K562 (cell line): ENCODE measurements at regions not wholly inside any gene's neighbourhood (a gene's known extent, or its start where the extent isn't known, plus 50 kb on each side); places are given as distances from the start of the nearest gene placed in this dataset.

ENCODE experiments used
- ATAC-seq: fragments of 200-7000 bp; cut with Tn5 transposase; 3 replicates; pipeline ENCODE4 v1.9.1; 2020; ENCODE audit warnings: moderate library complexity
- BruUV-seq: library from RNA; stranded (reverse); fragments of 400-500 nt; replicated peaks from 2 replicates; lab custom pipeline; 2021; lab: Mats Ljungman, UMichigan
- CTCF ChIA-PET: fragments of 300-600 bp; formaldehyde crosslinking; extraction: SDS; loops from one replicate; lab custom pipeline; 2021; ENCODE audit warnings: low intra/inter-chr PET ratio; lab: Yijun Ruan, JAX
- POLR2A ChIA-PET: fragments of 300-600, 350-650 bp; sonication (Branson Sonifier 250); formaldehyde crosslinking; extraction: SDS; loops from one replicate; lab custom pipeline; 2021; ENCODE audit warnings: antibody characterized with exemption, inconsistent platforms; lab: Yijun Ruan, JAX
- DNase-seq, 4 experiments: peaks; one replicate each; pipeline versions ENCODE4 v3.0.0 to v3.0.0-alpha.2; 2011 to 2018; ENCODE audit warnings: low spot score in 3 of 4, mixed read lengths in 3 of 4; ENCODE audit errors: extremely low read depth in 1 of 4
- FAIRE-seq: peaks from 2 replicates; lab custom pipeline; 2011; peaks lifted over from hg19 to GRCh38; lab: Jason Lieb, UNC
- H2AFZ ChIP-seq: 2 replicates; pipeline ENCODE4 v1.6.0; 2011; ENCODE audit warnings: low read depth, low read length, control low read depth, inconsistent platforms
- H3K27ac ChIP-seq: fragments of 200-600 bp; 3 replicates; pipeline ENCODE4 v1.8.0; 2011; ENCODE audit warnings: low read depth, mild to moderate bottlenecking, control low read depth, inconsistent platforms, low read length, moderate library complexity, mixed read lengths; ENCODE audit errors: extremely low read depth
- H3K27me3 ChIP-seq, 2 experiments: fragments of 300-600 bp in 1 of 2; 2 replicates in 1 of 2; 3 replicates in 1 of 2; pipeline versions ENCODE4 v1.6.0 to v1.8.0; 2011; ENCODE audit warnings: inconsistent platforms in 2 of 2, low read length in 2 of 2, mild to moderate bottlenecking in 1 of 2, mixed read lengths in 1 of 2, moderate library complexity in 1 of 2; ENCODE audit not compliant: control insufficient read depth in 2 of 2, insufficient read depth in 2 of 2
- H3K36me3 ChIP-seq: fragments of 300-600 bp; 3 replicates; pipeline ENCODE4 v1.8.0; 2011; ENCODE audit warnings: mild to moderate bottlenecking, low read length, inconsistent platforms; ENCODE audit not compliant: control insufficient read depth, insufficient read depth
- H3K4me1 ChIP-seq, 2 experiments: fragments of 200-600 bp in 1 of 2; replicated peaks in 1 of 2; 2 replicates in 1 of 2; 3 replicates in 1 of 2; pipeline versions ENCODE4 v1.5.1 to v1.8.0; 2011; ENCODE audit warnings: inconsistent platforms in 2 of 2, low read length in 2 of 2, mild to moderate bottlenecking in 1 of 2, mixed read lengths in 1 of 2, moderate library complexity in 1 of 2; ENCODE audit not compliant: control insufficient read depth in 2 of 2, insufficient read depth in 2 of 2
- H3K4me2 ChIP-seq: 2 replicates; pipeline ENCODE4 v1.6.1; 2011; ENCODE audit warnings: low read length, control low read depth, inconsistent platforms, mixed read lengths; ENCODE audit not compliant: insufficient read depth
- H3K4me3 ChIP-seq: fragments of 200-600 bp; sonication (generic), shearing (Covaris generic); 2 replicates; pipeline ENCODE4 v1.5.1; 2016; ENCODE audit warnings: control low read depth, inconsistent platforms
- H3K79me2 ChIP-seq: fragments of 200-600 bp; 3 replicates; pipeline ENCODE4 v1.8.0; 2011; ENCODE audit warnings: low read length, inconsistent platforms; ENCODE audit not compliant: control insufficient read depth, insufficient read depth
- H3K9ac ChIP-seq, 2 experiments: 2 replicates each; pipeline versions ENCODE4 v1.6.0 to v1.6.1; 2011; ENCODE audit warnings: low read depth in 2 of 2, low read length in 2 of 2, control low read depth in 1 of 2, inconsistent platforms in 1 of 2, mild to moderate bottlenecking in 1 of 2, mixed read lengths in 1 of 2; ENCODE audit not compliant: insufficient read depth in 1 of 2
- H3K9me1 ChIP-seq: one replicate; pipeline ENCODE4 v1.6.0; 2011; ENCODE audit warnings: inconsistent platforms, mild to moderate bottlenecking, low read length, moderate library complexity; ENCODE audit not compliant: control insufficient read depth, insufficient read depth
- H3K9me3 ChIP-seq: replicated peaks from 2 replicates; pipeline ENCODE4 v1.5.1; 2011; ENCODE audit warnings: low read depth, low read length, inconsistent platforms; ENCODE audit not compliant: control insufficient read depth, insufficient read depth
- H4K20me1 ChIP-seq: replicated peaks from 2 replicates; pipeline ENCODE4 v1.6.1; 2011; ENCODE audit warnings: low read length, inconsistent platforms, mixed read lengths; ENCODE audit not compliant: control insufficient read depth, insufficient read depth
- BDP1 ChIP-seq: IDR thresholded peaks from 3 replicates; pipeline ENCODE4 v1.6.1; 2011; ENCODE audit not compliant: insufficient read length, insufficient read depth
- CBX1 ChIP-seq: sonication (generic); IDR thresholded peaks from 2 replicates; pipeline ENCODE4 v1.6.1; 2016; ENCODE audit warnings: antibody characterized with exemption, low read depth, mild to moderate bottlenecking
- CBX3 ChIP-seq, 2 experiments: IDR thresholded peaks; 1 replicate in 1 of 2; 2 replicates in 1 of 2; pipeline ENCODE4 v1.6.1; 2012; ENCODE audit warnings: inconsistent platforms in 2 of 2, low read length in 2 of 2, borderline replicate concordance in 1 of 2, control low read depth in 1 of 2
- CBX5 ChIP-seq: IDR thresholded peaks from 2 replicates; pipeline ENCODE4 v1.6.1; 2014; ENCODE audit warnings: low read depth, borderline replicate concordance
- CEBPB ChIP-seq: fragments of 450-650 bp; IDR thresholded peaks from 2 replicates; pipeline ENCODE4 v1.6.1; 2016; ENCODE audit warnings: missing genetic modification characterization, missing compliant biosample characterization
- CEBPG ChIP-seq, 3 experiments: fragments of 200-800 bp in 1 of 3; sonication (Bioruptor generic) in 1 of 3; sonication (generic) in 1 of 3; formaldehyde crosslinking in 1 of 3; IDR thresholded peaks in 2 of 3; conservative IDR thresholded peaks in 1 of 3; 2 replicates each; pipeline versions ENCODE4 v1.6.1 to v1.8.0; 2016 to 2022; ENCODE audit warnings: missing compliant biosample characterization in 2 of 3, missing genetic modification characterization in 2 of 3, mild to moderate bottlenecking in 1 of 3, missing genetic modification reagents in 1 of 3
- FOS ChIP-seq: IDR thresholded peaks from 3 replicates; pipeline ENCODE4 v1.6.1; 2011; ENCODE audit not compliant: insufficient read length; ENCODE audit errors: extremely low read depth
- HDAC1 ChIP-seq, 2 experiments: fragments of 450-650 bp; IDR thresholded peaks; 2 replicates each; pipeline ENCODE4 v1.6.1; 2016 to 2017; ENCODE audit warnings: inconsistent platforms in 1 of 2, mild to moderate bottlenecking in 1 of 2, moderate library complexity in 1 of 2
- PKNOX1 ChIP-seq: fragments of 450-650 bp; IDR thresholded peaks from 2 replicates; pipeline ENCODE4 v1.6.1; 2016
- TRIM24 ChIP-seq, 2 experiments: fragments of 450-650 bp; IDR thresholded peaks; 2 replicates each; pipeline ENCODE4 v1.6.1; 2016
- TRIM28 ChIP-seq: fragments of 450-650 bp; IDR thresholded peaks from 2 replicates; pipeline ENCODE4 v1.6.1; 2017
- XRCC5 ChIP-seq: fragments of 200-400 bp; formaldehyde crosslinking; IDR thresholded peaks from 2 replicates; pipeline ENCODE4 v1.6.1; 2017; ENCODE audit warnings: low read depth, mild to moderate bottlenecking, low read length
- ZFP36 ChIP-seq: fragments of 150-350 bp; IDR thresholded peaks from 2 replicates; pipeline ENCODE4 v1.6.1; 2018; ENCODE audit warnings: low read length, low read depth; ENCODE audit not compliant: partially characterized antibody
- ZNF436 ChIP-seq: fragments of 250-450, 450-650 bp; sonication (Bioruptor Pico); formaldehyde crosslinking; IDR thresholded peaks from 2 replicates; pipeline ENCODE4 v1.7.0; 2020; ENCODE audit warnings: mild to moderate bottlenecking
- WGBS: fragments of 100-300 bp; shearing (Covaris generic); methylation state at CpG from one replicate; pipeline ENCODE4 v1.1.6; 2016; ENCODE audit warnings: low coverage, mixed read lengths; ENCODE audit not compliant: insufficient coverage; ENCODE audit errors: missing lambda C conversion rate; 5-methylcytosine and 5-hydroxymethylcytosine counted together
- in situ Hi-C: fragments of 300-500 bp; cut with MboI; formaldehyde crosslinking; loops from 4 replicates; pipeline ENCODE4 v1.15.0; 2018; ENCODE audit warnings: inconsistent platforms, mixed read lengths
- intact Hi-C: fragments of 100-400 bp; cut with micrococcal nuclease; formaldehyde crosslinking; loops from 2 replicates; pipeline ENCODE4 v1.14.2; 2022
- TF ChIP-seq, protein P1 (sequence below), 2 experiments: fragments of 450-650 bp in 1 of 2; sonication (generic) in 1 of 2; formaldehyde crosslinking in 1 of 2; IDR thresholded peaks in 1 of 2; conservative IDR thresholded peaks in 1 of 2; 2 replicates each; pipeline versions ENCODE4 v1.6.1 to v1.8.1; 2016 to 2023; ENCODE audit warnings: mild to moderate bottlenecking in 2 of 2, moderate library complexity in 2 of 2, inconsistent platforms in 1 of 2, missing genetic modification reagents in 1 of 2
- TF ChIP-seq, protein P2 (sequence below): fragments of 450-650 bp; IDR thresholded peaks from 2 replicates; pipeline ENCODE4 v1.6.1; 2016; ENCODE audit warnings: missing biosample characterization, missing genetic modification characterization
- TF ChIP-seq, protein P3 (sequence below): fragments of 450-650 bp; IDR thresholded peaks from 2 replicates; pipeline ENCODE4 v1.6.1; 2018; ENCODE audit warnings: mild to moderate bottlenecking, low read depth; ENCODE audit not compliant: partially characterized antibody

GRCh38 chr5:154686490-154686889 is 68.7 kb upstream of the LARP1 start:
- Histone ChIP-seq H3K4me1 (peaks cover 12 to 21% of the 10 kb centered on the region in 2 experiments; a peak in 4 of 5 replicates), H4K20me1 (no peaks in the 10 kb centered on the region), H3K27ac (no peak overlapping the region), H3K9me1 (no peaks in the 10 kb centered on the region), H3K4me2 (no peak overlapping the region), H3K79me2 (peaks cover 7% of the 10 kb centered on the region; the same call in 2 of the 3 replicates), H3K36me3 (no peaks in the 10 kb centered on the region; the same call in 2 of the 3 replicates), H3K9me3 (peaks cover 9% of the 10 kb centered on the region), H2AFZ (no peak overlapping the region), H3K9ac (no peak overlapping the region), H3K4me3 (no peak overlapping the region), H3K27me3 (no peaks in the 10 kb centered on the region)
- TF ChIP-seq CEBPB (tag) (peak; percentile 70), ZNF436 (CRISPR knock-in tag) (no peak), ZFP36 (peak; percentile 28), CBX1 (peak; percentile 91; the same call in 1 of the 2 replicates), XRCC5 (0 out of 2 replicates have a peak, but pooled peaks have one; percentile 27), TRIM28 (peak; percentile 95), BDP1 (no peak), FOS (no peak), HDAC1 (IDR thresholded peaks at IDR 0.05) (peak in 1 of 2 experiments; percentile 89; a peak in 2 of 4 replicates), CBX5 (peak; percentile 98), CBX3 (IDR thresholded peaks at IDR 0.05; ENCODE audit: borderline replicate concordance in 1 of 2, low read length in 2 of 2) (peak in 1 of 2 experiments; percentile 100; a peak in 2 of 3 replicates), CEBPG (CRISPR knock-in tag; IDR thresholded peaks at IDR 0.05) (no peak), CEBPG (tag; conservative IDR thresholded peaks at IDR 0.05 in 1 of 2, IDR thresholded peaks at IDR 0.05 in 1 of 2) (peak; percentile 23 to 40; a peak in 1 of 4 replicates), TRIM24 (IDR thresholded peaks at IDR 0.05) (peak; percentile 74 to 84), PKNOX1 (0 out of 2 replicates have a peak, but pooled peaks have one; percentile 19)
- TF ChIP-seq, protein P1, sequence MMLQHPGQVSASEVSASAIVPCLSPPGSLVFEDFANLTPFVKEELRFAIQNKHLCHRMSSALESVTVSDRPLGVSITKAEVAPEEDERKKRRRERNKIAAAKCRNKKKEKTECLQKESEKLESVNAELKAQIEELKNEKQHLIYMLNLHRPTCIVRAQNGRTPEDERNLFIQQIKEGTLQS (IDR thresholded peaks at IDR 0.05): peak; percentile 17; the same call in 1 of the 2 replicates
- TF ChIP-seq, protein P1 (CRISPR knock-in tag; conservative IDR thresholded peaks at IDR 0.05): no peak
- TF ChIP-seq, protein P2, sequence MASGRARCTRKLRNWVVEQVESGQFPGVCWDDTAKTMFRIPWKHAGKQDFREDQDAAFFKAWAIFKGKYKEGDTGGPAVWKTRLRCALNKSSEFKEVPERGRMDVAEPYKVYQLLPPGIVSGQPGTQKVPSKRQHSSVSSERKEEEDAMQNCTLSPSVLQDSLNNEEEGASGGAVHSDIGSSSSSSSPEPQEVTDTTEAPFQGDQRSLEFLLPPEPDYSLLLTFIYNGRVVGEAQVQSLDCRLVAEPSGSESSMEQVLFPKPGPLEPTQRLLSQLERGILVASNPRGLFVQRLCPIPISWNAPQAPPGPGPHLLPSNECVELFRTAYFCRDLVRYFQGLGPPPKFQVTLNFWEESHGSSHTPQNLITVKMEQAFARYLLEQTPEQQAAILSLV (tag): no peak
- TF ChIP-seq, protein P3, sequence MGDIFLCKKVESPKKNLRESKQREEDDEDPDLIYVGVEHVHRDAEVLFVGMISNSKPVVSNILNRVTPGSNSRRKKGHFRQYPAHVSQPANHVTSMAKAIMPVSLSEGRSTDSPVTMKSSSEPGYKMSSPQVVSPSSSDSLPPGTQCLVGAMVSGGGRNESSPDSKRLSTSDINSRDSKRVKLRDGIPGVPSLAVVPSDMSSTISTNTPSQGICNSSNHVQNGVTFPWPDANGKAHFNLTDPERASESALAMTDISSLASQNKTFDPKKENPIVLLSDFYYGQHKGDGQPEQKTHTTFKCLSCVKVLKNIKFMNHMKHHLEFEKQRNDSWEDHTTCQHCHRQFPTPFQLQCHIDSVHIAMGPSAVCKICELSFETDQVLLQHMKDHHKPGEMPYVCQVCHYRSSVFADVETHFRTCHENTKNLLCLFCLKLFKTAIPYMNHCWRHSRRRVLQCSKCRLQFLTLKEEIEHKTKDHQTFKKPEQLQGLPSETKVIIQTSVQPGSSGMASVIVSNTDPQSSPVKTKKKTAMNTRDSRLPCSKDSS: peak; percentile 69
- in situ Hi-C loops: no loop called here
- no peak for DNase-seq
- POLR2A ChIA-PET: interaction anchor here (0.6 to 0.8 kb wide), 3 partner anchors 11 to 72 kb away, joined by 3 to 4 read pairs (median 3); no protein-coding TSS in a partner anchor
- no TSS peak for BruUV-seq
- CTCF ChIA-PET: no interaction called here
- FAIRE-seq: no peak
- intact Hi-C loops: no loop called here
- no peak for ATAC-seq
- WGBS: 29% methylated on average over 4 of the region's 4 CpGs
